ENCODE measurements at regions not wholly inside any gene's neighbourhood (a gene's known extent, or its start where the extent isn't known, plus 50 kb on each side); places are given as distances from the start of the nearest gene placed in this dataset.
"Not testable (repeated sequence)": the region's sequence is repeated elsewhere in the genome, so short reads cannot be mapped to it uniquely, and the experiment has no call there.

GRCh38 chr6:88502391-88502790, 336.2 kb upstream of the CNR1 start:
- no peak for DNase-seq
- intact Hi-C loops (cut with DNase I): no loop called here
- ATAC-seq: no peak

DNA sequence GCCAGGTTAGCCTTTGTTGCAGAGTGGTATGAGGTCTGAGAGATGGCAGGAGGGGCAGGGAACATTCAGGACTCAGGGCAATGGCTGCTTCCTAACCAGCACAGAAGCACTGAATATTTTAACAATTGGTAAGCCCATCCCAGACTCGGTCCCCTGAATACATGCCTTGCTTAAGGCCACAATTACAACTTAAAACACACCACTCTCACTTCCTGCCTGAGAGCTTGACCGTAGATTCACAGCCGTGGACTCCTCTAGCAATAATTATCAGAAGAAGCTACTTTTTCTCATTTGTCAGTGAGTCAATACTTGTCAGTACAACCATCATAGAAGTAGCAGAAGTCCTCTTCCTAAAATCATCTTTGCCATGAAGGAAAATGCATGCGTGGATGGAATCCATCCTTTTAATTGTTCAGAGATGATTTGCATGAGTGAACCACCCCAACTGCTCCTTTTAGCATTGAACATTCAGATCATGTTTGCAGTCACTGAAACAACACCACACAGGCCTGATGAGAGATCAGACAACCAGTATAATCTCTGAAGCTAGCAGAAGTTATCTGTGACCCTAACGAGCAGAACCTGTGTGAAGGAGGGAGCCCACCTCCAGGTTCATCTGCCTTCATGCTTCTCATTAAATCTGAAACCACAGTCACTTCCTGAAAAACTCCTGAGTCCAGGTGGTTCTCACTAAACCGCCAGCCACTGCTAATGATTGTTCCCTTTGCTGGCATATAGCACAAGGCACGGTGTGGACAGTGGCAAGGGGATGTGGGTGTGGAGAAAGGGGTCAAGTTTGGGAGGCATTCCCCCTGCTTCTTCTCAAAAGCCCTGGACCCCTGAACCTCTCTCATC, 333.9 kb upstream of the CNR1 start:
- no peak for DNase-seq
- intact Hi-C loops (cut with DNase I): no loop called here
- ATAC-seq: no peak

DNA sequence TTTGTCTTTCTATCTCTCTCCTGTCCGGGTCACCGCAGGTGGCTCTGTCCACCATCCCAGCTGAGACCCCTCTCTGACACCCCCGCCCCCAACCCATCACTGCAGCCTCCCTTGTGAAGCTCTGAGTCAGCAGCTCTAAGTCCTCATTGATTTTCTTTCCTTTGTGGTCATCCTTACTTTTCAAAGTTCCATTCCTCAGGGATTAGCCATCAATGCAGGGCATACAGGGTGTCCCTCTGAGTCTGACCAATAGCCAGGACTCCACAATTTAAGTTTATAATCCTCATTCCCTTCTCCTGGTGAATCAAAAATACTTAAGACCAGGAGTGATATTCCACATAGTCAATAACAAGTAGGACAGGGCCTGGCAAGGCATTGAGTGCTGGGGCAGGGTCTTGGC, 333.3 kb upstream of the CNR1 start:
- intact Hi-C loops (cut with DNase I): no loop called here
- DNase-seq: no peak
- no peak for ATAC-seq

DNA sequence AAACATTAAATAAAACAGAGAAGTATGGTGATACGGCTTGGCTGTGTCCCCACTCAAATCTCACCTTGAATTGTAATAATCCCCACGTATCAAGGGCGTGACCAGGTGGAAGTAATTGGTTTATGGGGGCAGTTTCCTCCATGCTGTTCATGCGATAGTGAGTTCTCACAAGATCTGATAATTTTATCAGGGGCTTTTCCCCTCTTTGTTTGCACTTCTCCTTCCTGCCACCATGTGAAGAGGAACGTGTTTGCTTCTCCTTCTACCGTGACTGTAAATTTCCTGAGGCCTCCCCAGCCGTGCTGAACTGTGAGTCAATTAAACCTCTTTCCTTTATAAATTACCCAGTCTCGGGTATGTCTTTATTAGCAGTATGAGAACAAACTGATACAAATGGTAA, 331.3 kb upstream of the CNR1 start:
- DNase-seq; intact Hi-C loops (cut with DNase I); ATAC-seq: not testable (repeated sequence)

DNA sequence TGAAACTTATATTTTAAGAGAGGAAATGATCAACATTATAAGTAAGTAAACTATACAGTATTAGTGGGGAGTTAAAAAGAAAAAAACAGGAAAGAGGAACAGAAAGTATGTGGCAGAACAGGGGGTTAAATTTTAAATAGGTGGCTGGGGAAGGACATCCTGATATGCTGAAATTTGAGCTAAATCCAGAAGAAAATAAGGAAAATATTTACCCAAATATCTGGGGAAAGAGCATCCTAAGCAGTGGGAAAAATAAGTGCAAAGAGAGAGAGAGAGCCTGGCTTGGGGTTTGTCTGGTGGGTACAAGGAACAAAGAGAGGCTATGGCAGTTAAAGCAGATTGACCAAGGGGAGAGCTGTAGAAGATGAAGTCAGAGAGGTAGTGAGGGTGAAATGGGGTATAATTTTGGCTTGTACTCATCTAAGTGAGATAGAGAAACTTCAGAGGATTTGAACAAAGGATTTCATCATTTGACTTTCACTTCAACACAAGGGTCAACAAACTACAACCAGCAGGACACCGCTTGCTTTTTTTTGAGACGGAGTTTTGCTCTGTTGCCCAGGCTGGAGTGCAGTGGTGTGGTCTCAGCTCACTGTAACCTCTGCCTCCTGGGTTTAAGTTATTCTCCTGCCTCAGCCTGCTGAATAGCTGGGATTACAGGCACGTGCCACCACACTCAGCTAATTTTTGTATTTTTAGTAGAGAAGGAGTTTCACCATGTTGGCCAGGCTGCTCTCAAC, 328.4 kb upstream of the CNR1 start:
- DNase-seq: no peak
- intact Hi-C loops (cut with DNase I): no loop called here
- ATAC-seq: no peak

- no peak for DNase-seq
- intact Hi-C loops (cut with DNase I): no loop called here
- ATAC-seq: no peak
Observed at GRCh38 chr6:88493717-88494116, 327.6 kb upstream of the CNR1 start.

DNA sequence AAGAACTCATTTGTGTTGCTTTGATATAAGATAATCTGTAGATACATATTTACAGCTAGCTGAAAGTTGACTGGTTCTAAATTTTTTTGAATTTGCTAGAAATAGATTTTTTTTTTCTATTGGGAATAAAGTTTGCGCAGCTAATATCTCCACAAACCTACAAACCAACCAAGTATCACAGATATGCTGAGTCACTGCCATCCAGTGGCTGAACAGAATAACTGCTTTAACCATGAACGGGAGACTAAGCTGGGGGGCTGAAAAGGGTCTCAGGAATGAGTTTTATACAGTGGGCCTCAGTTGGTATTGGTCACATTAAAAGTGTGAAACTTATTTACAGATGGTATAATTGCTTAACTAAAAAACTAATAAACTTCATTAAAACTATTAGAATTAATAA, 326.7 kb upstream of the CNR1 start:
- intact Hi-C loops (cut with DNase I): no loop called here
- DNase-seq: no peak
- ATAC-seq: no peak

- no peak for ATAC-seq
- intact Hi-C loops (cut with DNase I): no loop called here
- no peak for DNase-seq
Observed at GRCh38 chr6:88492241-88492640, 326.1 kb upstream of the CNR1 start.

- ATAC-seq: no peak
- intact Hi-C loops (cut with DNase I): no loop called here
- no peak for DNase-seq
Observed at GRCh38 chr6:88491266-88491880, 325.2 kb upstream of the CNR1 start.

DNA sequence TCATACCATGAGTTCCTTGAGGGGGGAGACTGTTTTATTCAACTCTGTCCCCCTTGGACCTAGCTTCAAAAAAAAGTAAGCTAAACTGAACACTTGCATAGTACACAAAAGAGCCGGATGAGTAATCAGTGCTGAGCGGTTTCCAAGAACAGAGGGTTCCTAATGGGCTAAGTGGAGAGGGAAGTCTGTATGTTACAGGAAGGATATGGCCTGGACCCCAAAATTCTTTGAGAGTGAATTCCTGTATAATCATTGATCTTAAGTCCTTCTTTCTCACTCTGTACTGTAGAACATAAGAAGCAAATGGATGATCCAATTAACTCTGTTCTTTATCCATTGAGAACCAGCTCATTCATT, 324.7 kb upstream of the CNR1 start:
- intact Hi-C loops (cut with DNase I): no loop called here
- peak in 1 of 2 donors; percentile 84 for ATAC-seq
- DNase-seq: no peak

GRCh38 chr6:88490195-88490907, 324.2 kb upstream of the CNR1 start:
- ATAC-seq (no peak), DNase-seq (no peak)
- intact Hi-C loops (cut with DNase I): no loop called here

DNA sequence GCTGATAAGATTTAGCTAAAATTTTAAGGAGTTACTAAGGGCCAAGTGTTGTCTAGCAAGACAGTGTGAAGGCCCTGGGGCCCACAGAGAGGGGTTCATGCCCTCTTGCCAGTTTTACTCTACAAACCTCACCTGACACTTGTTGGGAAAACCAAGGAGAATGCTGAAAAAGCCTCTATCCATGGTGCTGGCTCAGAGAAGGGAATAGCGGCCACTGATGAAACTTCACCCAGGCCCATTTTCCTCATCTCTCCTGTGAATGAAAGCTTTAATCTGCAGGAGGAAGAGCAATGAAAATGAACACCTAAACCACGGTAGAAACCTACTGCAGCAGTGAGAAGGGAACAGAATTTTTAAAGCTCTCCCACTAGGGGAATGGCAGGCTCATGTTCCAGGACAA, 317.3 kb upstream of the CNR1 start:
- ATAC-seq (no peak), DNase-seq (no peak)
- intact Hi-C loops (cut with DNase I): no loop called here

DNA sequence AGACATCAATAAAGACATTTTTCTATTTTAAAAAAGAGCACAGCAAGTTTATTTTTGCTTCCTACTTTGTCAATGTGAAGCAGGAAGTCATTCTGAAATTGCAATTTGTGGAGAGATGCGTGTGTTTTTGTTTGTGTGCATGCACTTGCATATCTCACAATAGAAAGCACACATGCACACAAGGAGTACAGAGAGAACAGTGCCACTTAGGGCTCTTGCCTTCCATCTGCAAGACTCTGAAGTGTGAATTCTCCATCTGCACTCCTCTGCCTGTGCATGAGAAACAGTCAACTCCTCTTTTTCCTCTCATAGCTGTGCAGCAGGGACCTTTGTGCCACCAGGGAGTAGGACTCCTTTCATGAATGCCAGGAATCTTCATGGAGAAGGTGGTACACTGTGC, 316.3 kb upstream of the CNR1 start:
- no peak for ATAC-seq
- intact Hi-C loops (cut with DNase I): no loop called here
- DNase-seq: no peak

DNA sequence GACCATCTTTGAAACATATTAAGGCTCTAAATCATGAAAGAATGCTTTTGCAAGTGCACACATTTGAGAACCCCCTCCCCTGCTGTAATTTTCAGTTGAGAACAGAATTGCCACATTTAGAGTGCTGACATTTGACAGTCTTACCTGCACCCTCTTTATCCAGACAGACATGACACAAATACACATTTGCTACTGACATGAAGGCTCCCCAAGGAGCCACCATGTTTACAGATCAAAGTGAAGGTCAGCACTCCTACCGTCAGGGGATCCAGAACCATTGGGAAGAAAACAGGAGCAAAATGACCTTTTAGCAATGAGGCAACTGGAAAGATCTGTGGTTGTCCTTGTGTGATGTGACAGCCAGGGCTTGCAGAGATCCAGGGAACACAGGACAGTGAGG, 315.4 kb upstream of the CNR1 start:
- ATAC-seq (no peak), DNase-seq (no peak)
- intact Hi-C loops (cut with DNase I): no loop called here

DNA sequence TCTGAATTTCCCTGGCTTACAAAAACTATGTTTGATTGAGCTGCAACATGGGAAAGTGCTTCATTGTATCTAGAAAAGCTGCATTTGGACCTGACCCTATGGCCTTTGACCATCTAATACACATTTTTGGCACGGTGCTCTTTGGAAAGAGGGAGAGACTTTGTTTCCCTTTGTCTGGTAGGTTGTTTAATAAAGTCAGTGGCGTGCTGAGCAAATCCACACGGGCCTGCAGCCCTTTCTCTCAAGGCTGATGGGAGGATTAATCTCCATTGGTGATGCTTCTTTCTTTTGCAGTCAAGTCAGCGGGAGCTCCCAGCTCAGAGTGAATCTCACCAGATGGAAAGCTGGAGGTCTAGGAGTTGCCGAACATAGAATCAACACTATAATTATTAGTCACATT, 314.7 kb upstream of the CNR1 start:
- no peak for ATAC-seq
- intact Hi-C loops (cut with DNase I): no loop called here
- no peak for DNase-seq

GRCh38 chr6:88477413-88477812, 311.3 kb upstream of the CNR1 start:
- DNase-seq (no peak), ATAC-seq (no peak)
- intact Hi-C loops (cut with DNase I): no loop called here

- ATAC-seq (no peak), DNase-seq (no peak)
- intact Hi-C loops (cut with DNase I): no loop called here
Observed at GRCh38 chr6:88476388-88476787, 310.2 kb upstream of the CNR1 start.

DNA sequence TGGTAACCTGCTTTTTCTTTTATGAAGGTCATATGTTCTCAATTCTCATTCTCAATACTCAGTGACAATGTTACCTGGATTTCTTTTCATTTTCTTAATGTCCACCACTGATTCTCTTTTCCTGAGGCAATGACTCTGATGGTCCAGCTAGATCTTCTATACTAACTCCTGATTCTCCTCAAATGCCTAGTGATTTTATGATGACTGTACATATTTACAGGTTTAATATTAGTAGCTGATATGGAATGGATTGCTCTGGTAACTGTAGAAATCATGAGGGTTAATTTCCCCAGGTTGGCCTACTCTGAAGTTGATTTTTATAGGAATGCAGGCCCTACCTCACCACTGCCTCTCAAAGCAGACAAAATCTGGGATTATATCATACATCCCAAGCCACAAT, 308.6 kb upstream of the CNR1 start:
- ATAC-seq (no peak), DNase-seq (no peak)
- intact Hi-C loops (cut with DNase I): no loop called here

DNA sequence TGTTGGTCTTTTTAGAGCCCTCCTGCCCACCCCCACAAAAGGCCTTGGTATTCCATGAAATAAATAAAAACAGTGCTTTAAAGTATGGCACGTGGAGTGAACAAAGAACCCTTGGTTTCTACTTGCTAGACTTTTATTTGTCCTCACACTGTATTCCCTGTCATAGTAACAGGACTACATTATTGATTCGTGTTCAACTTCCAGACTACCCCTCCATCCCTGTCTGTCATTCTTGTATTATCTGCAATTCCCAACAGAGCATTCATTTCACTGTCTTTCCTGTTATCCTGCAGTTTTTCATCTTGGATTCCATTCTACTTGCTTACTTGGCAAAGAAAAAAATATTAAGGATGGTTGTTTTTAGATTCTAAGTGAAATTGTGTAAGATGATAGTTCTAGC, 307.4 kb upstream of the CNR1 start:
- ATAC-seq: no peak
- intact Hi-C loops (cut with DNase I): no loop called here
- DNase-seq: no peak
